Ovary (tissue), 3 donors: ENCODE measurements at regions not wholly inside any gene's neighbourhood (a gene's known extent, or its start where the extent isn't known, plus 50 kb on each side); places are given as distances from the start of the nearest gene placed in this dataset.

Experiments
- EP300 ChIP-seq: sonication (generic); formaldehyde crosslinking; IDR thresholded peaks from one replicate; pipeline ENCODE4 v1.6.1; 2017; ENCODE audit warnings: antibody characterized with exemption
- POLR2A ChIP-seq: fragments of 450-650 bp; IDR thresholded peaks from one replicate; pipeline ENCODE4 v1.6.1; 2017; ENCODE audit warnings: antibody characterized with exemption, mild to moderate bottlenecking, moderate library complexity
- TF ChIP-seq, protein P1 (sequence below), 3 donors: fragments of 450-650 bp in 2 of 3; fragments of 200-600 bp in 1 of 3; IDR thresholded peaks; one replicate each; pipeline versions ENCODE4 v1.5.1 to v1.8.0; 2016 to 2022; ENCODE audit warnings: antibody characterized with exemption in 3 of 3, mild to moderate bottlenecking in 1 of 3
- donor health status: DM: no; HTN: no; CAD: no.

DNA sequence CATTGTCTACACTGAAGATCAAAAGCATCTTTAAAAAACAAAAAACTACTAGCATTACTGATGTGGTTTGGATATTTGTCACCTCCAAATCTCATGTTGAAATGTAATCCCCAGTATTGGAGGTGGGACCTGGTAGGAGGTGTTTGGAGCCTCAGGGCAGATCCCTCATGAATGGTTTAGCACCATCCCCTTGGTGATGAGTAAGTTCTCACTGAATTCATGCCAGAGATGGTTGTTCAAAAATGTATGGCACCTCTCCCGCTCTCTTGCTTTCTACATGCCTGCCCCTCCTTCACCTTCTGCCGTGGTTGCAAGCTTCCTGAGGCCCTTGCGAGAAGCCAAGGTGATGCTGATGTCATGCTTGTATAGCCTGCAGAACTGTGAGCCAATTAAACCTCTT is 136.6 kb upstream of the FHIT start:
- TF ChIP-seq, protein P1, sequence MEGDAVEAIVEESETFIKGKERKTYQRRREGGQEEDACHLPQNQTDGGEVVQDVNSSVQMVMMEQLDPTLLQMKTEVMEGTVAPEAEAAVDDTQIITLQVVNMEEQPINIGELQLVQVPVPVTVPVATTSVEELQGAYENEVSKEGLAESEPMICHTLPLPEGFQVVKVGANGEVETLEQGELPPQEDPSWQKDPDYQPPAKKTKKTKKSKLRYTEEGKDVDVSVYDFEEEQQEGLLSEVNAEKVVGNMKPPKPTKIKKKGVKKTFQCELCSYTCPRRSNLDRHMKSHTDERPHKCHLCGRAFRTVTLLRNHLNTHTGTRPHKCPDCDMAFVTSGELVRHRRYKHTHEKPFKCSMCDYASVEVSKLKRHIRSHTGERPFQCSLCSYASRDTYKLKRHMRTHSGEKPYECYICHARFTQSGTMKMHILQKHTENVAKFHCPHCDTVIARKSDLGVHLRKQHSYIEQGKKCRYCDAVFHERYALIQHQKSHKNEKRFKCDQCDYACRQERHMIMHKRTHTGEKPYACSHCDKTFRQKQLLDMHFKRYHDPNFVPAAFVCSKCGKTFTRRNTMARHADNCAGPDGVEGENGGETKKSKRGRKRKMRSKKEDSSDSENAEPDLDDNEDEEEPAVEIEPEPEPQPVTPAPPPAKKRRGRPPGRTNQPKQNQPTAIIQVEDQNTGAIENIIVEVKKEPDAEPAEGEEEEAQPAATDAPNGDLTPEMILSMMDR (IDR thresholded peaks at IDR 0.05): no peak
- no peak for TF ChIP-seq EP300
- no peak for TF ChIP-seq POLR2A
